WTC11 (cell line): ENCODE measurements at regions not wholly inside any gene's neighbourhood (a gene's known extent, or its start where the extent isn't known, plus 50 kb on each side); places are given as distances from the start of the nearest gene placed in this dataset.

Experiments used
- CREM ChIP-seq: sonication (generic); formaldehyde crosslinking; IDR thresholded peaks from 2 replicates; pipeline ENCODE4 v1.8.1; 2022; ENCODE audit warnings: mild to moderate bottlenecking, missing genetic modification reagents, moderate library complexity
- CTCF ChIP-seq: fragments of 200-600 bp; IDR thresholded peaks from 2 replicates; pipeline ENCODE4 v1.8.0; 2022; ENCODE audit warnings: antibody characterized with exemption
- SP1 ChIP-seq: sonication (generic); formaldehyde crosslinking; conservative IDR thresholded peaks from 2 replicates; pipeline ENCODE4 v1.8.1; 2022; ENCODE audit warnings: missing genetic modification reagents
- ZNF121 ChIP-seq: sonication (generic); formaldehyde crosslinking; IDR thresholded peaks from 2 replicates; pipeline ENCODE4 v1.8.0; 2023; ENCODE audit warnings: missing genetic modification reagents
- ZNF232 ChIP-seq: sonication (generic); formaldehyde crosslinking; IDR thresholded peaks from 2 replicates; pipeline ENCODE4 v1.8.0; 2022; ENCODE audit warnings: mild to moderate bottlenecking, missing genetic modification reagents
- ZNF423 ChIP-seq: fragments of 250-450 bp; sonication (Bioruptor Pico); IDR thresholded peaks from 2 replicates; pipeline ENCODE4 v2.1.2; 2022; ENCODE audit warnings: mild to moderate bottlenecking, moderate library complexity
- ZNF425 ChIP-seq: fragments of 250-450 bp; sonication (Bioruptor Pico); conservative IDR thresholded peaks from 2 replicates; pipeline ENCODE4 v1.9.0; 2021; ENCODE audit warnings: mild to moderate bottlenecking
- TF ChIP-seq, protein P1 (sequence below): sonication (generic); formaldehyde crosslinking; IDR thresholded peaks from 2 replicates; pipeline ENCODE4 v1.8.0; 2022; ENCODE audit warnings: mild to moderate bottlenecking, missing genetic modification reagents
- TF ChIP-seq, protein P2 (sequence below): sonication (generic); formaldehyde crosslinking; IDR thresholded peaks from 2 replicates; pipeline ENCODE4 v1.8.1; 2022; ENCODE audit warnings: missing genetic modification reagents, borderline replicate concordance

DNA sequence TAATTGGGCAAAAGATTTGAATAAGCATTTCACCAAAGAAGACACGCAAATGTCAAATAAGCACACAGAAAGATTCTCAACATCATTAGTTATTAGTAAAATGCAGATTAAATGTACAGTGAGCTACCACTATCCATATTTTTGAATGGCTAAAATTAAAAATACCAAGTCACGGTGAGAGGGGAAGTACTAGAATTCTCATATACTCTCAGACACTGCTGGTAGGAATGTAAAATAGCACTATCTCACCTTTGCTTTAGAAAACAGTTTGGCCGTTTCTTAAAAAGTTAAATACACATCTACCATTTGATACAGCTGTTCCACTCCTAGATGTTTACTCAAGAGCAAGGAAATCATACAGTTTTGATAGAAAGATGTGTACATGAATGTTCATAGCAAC is 115.8 kb upstream of the CELF2 start:
- TF ChIP-seq ZNF232 (CRISPR knock-in tag) (no peak), CREM (CRISPR knock-in tag) (no peak), ZNF425 (no peak), CTCF (no peak), ZNF423 (CRISPR knock-in tag) (no peak), SP1 (CRISPR knock-in tag) (no peak), ZNF121 (CRISPR knock-in tag) (no peak)
- TF ChIP-seq, protein P1, sequence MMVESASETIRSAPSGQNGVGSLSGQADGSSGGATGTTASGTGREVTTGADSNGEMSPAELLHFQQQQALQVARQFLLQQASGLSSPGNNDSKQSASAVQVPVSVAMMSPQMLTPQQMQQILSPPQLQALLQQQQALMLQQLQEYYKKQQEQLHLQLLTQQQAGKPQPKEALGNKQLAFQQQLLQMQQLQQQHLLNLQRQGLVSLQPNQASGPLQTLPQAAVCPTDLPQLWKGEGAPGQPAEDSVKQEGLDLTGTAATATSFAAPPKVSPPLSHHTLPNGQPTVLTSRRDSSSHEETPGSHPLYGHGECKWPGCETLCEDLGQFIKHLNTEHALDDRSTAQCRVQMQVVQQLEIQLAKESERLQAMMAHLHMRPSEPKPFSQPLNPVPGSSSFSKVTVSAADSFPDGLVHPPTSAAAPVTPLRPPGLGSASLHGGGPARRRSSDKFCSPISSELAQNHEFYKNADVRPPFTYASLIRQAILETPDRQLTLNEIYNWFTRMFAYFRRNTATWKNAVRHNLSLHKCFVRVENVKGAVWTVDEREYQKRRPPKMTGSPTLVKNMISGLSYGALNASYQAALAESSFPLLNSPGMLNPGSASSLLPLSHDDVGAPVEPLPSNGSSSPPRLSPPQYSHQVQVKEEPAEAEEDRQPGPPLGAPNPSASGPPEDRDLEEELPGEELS (CRISPR knock-in tag): no peak
- TF ChIP-seq, protein P2, sequence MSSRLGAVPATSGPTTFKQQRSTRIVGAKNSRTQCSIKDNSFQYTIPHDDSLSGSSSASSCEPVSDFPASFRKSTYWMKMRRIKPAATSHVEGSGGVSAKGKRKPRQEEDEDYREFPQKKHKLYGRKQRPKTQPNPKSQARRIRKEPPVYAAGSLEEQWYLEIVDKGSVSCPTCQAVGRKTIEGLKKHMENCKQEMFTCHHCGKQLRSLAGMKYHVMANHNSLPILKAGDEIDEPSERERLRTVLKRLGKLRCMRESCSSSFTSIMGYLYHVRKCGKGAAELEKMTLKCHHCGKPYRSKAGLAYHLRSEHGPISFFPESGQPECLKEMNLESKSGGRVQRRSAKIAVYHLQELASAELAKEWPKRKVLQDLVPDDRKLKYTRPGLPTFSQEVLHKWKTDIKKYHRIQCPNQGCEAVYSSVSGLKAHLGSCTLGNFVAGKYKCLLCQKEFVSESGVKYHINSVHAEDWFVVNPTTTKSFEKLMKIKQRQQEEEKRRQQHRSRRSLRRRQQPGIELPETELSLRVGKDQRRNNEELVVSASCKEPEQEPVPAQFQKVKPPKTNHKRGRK (CRISPR knock-in tag): no peak
